NCI-H446 treated with DMSO at 0.1 percent for 48 hours (cell line): ENCODE measurements at regions not wholly inside any gene's neighbourhood (a gene's known extent, or its start where the extent isn't known, plus 50 kb on each side); places are given as distances from the start of the nearest gene placed in this dataset.
A peak's percentile ranks its signal among the peaks of the same experiment; 100 is the strongest.

Experiments used
- DNase-seq: peaks from one replicate; lab custom pipeline; 2025; lab: John Stamatoyannopoulos, UW

DNA sequence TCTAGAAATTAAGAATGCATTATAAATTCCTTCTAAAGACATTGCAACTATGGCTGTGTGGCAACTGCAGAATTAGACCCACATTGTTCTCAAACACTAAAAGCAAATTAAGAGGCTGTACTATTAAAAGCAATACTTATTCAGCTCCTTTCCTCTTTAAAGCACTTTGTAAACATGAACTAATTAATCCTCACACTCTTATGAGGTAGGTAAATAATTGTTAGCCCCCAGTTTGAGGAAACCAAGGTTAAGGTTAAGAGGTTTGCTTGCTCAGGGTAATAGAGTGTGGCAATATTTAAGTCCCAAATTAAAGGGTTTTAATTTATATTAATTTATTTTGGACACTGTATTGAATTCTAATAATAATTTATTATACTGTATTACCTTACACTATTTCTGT, 553.8 kb downstream of the LRRIQ3 start:
- no peak for DNase-seq

- no peak for DNase-seq
Measured at GRCh38 chr1:73639494-73639893, 558.5 kb downstream of the LRRIQ3 start.

- DNase-seq, result no peak
Measured at GRCh38 chr1:73637264-73637663, 560.7 kb downstream of the LRRIQ3 start.

DNA sequence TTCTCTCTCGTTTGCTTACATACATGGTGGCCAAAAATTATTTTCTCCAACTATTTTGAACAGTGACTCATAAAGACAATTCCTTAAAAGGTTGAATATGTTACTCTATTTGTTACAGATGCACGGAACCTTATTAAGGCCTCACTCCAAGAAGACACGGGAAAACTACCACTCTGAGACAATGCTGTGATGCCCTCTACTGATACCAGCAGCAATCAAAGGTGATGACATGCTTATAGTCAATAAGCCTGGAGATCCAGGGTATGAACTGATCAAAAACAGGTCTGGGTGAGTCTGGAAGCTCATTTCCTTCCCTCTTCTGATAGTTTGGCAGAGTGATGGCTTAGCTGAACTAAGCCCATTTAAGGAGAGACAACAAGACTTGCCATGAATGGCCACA, 563.0 kb downstream of the LRRIQ3 start:
- no peak for DNase-seq

DNA sequence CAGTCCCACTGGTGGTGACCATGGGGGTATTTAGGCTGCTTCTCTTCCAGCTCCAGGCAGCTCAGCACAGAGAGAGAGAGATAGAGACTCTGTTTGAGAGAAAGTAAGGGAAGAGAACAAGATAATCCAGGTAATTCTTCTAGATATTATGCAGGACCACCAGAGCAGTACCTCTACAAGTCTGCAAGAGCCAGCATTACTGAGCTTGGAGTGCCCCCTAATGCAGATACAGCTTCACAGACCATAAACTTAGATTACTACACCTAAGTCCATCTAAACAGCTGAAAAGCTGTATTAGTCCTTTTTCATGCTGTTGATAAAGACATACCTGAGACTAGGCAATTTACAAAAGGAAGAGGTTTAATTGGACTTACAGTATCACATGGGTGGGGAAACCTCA, 570.3 kb downstream of the LRRIQ3 start:
- DNase-seq, result no peak

DNA sequence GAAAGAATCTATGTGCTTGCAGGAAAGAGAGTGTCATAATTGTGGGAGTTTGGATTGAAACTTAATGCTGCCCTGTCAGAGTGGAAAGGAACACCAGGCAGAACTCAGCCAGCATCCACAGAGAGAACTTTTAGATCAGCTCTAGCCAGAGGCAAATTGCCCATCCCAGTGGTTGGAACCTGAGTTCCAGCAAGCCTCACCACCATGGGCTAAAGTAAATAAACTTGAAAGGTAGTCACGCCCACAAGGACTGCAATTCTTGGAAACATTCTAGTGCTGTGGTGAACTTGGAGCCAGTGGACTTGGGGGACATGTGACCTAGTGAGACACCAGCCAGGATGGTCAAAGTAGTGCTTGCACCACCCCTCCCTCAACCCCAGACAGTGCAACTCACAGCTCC, 571.6 kb downstream of the LRRIQ3 start:
- no peak for DNase-seq

DNA sequence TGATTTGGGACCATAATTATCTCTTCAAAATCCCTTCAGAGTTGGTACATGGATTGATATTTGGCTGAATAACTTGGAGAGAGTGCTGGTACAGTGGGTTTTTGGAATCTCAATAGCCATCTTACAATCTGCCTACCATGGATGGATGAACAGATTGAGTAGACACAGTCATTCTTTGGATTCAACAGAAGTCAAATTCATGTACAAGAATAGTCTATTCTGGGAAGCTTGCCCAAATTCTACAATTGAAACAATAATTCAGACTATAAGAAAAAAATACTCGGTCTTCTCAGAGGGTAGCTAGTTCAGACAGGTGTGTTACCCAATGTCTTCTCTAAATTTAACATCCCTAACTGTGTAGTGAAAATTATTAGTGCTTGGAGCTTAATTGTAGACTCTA, 574.0 kb downstream of the LRRIQ3 start:
- peak; percentile 83 for DNase-seq

DNA sequence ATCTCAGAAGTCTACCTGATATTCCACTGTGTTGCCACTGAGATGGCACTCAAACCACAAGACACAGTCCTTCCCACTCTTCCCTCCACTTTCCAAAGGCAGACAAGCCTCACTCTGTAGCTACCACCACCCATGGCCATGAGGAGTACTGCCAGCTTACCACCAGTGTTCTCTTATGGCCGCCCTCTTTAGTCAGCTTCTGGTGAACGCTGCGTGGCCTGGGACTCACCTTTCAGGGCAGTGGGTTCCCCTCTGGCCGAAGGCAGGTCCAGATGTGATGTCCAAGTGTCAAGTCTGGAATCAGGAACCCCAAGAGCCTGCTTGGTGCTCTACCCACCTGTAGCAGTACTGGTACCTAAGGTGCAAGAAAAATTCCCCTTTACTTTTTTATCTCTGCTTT, 580.8 kb downstream of the LRRIQ3 start:
- no peak for DNase-seq

DNA sequence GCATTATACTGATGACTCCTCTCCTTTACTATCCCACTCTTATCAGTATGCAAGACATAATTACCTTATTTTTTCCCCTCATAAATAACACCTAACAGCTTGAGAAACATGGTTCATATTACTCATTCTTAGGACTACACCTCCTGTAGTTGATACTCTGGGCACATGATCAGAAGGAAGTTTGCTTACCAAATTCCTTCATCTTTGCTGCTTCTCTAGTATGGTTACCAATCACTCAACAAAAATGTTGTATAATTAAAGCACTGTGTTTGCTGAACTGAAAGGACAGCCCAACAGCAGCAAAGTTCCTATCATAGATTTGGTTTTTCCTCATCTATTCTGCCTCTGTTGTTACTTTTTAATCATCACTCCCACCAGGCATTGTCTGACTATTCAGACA, 586.3 kb downstream of the LRRIQ3 start:
- DNase-seq, result no peak

DNA sequence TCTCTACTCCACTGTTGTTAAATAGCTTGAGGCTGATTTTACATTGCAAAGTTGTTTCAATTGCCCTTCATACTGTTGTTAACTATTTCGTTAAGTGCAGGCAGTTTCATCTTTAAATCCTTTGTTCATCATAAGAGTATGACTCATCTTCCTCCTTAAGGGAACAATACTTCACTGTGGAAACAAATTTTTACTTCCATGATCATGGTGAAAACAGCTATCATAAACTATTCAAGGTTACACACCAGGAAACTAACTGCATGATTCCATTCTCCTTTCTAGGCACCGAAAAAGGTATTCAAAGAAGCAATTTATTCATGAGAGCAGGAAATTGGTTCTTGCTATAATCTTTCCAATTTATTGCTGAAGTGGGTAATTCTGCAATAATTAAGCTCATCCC, 593.2 kb downstream of the LRRIQ3 start:
- DNase-seq, result no peak

DNA sequence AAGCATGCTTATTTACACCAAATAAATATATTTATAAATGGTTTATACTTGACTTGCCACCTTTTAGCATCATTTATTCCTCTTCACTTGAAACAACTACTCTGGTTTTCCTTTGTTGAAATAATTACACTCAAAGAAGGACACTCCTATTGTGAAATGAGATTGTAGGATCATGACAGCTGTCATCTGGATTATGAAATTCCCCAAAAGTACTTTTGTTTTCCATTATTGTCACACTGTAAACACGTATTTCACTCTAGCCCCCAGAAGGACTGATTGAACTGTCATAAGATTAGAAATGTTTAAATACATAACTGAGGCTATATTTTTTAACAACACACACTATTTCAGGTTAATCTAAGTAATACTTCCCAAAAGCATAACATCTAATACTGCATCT, 593.8 kb downstream of the LRRIQ3 start:
- DNase-seq, result no peak

DNA sequence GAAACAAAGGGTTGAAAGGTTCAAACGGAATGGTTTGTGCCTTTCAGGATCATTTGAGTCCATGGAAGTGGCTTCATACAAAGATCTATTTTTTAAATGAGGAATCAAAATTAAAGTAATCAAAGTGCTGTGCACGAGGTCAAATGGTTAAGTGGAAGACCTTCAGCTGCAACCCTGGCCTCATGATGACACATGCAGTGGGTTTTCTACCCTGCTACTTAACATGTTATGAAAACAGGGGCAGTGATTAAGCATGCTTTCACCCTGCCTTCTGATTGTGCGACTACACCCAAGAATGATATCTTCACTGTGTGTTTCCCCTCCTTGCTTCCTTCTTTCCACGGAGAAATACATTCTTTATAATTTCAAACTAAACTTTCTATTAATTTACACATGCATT, 604.2 kb downstream of the LRRIQ3 start:
- DNase-seq, result no peak

DNA sequence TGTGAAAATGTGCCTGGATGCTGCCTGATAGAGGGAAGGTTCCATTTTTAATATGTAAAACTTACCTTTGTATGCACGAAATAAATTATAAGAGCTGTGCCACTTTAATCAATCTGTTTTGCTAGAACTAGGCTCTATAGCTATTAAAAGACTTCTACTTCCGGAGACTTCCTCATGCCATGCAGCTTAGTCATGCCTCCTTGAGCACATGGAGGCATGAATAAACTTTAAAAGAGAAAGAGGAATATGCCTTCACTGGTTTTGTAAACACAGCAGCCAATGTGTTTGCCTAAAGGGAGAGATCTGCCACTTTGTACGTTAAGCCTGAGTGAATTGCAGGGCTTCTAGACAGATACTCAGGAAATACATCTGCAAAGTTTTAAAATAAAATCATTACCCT, 604.6 kb downstream of the LRRIQ3 start:
- no peak for DNase-seq

GRCh38 chr1:73587080-73587479, 610.9 kb downstream of the LRRIQ3 start:
- no peak for DNase-seq

GRCh38 chr1:73577206-73577605, 620.8 kb downstream of the LRRIQ3 start:
- no peak for DNase-seq

DNA sequence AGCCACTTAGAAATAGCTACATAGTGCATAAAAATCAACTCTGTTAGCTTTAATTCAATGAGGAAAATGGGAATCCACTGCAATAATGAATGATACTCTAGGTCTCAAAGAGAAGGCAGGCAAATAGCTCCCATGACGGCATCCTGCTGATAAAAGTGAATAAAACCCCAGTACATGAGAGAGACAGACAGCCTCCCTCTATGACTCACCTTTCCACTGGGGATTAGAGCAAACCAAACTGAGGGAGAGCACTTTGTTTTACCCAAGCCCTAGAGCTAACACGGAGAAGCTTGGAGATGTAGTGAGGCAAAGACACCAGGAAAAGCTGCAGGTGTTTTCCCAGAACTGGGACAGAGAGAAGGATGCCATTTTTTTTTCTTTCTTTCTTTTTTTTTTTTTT, 621.9 kb downstream of the LRRIQ3 start:
- no peak for DNase-seq

GRCh38 chr1:73564294-73564693, 633.7 kb downstream of the LRRIQ3 start:
- no peak for DNase-seq

DNA sequence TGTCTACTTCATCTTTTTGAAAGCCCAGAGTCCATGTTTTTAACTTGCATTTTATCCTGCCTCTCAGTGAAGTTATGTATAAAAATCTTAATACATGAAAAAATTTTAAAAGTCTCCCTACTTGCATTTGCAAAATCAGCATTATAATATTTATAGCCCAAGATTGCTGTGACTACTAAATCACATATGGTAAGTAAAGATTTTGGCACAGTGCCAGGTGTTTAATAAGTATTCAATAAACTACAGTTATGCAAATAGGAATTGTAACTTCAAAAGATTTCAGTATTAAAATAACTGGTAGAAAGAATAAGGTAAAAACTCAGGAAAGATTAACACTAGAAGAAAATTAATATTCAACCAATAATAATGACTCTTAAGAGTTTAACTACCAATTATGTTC, 641.7 kb downstream of the LRRIQ3 start:
- DNase-seq, result peak; percentile 3

GRCh38 chr1:73537400-73537799, 660.6 kb downstream of the LRRIQ3 start:
- no peak for DNase-seq

GRCh38 chr1:73517603-73518191, 680.3 kb downstream of the LRRIQ3 start:
- peak; percentile 48 for DNase-seq

GRCh38 chr1:73516451-73516850, 681.5 kb downstream of the LRRIQ3 start:
- no peak for DNase-seq

- DNase-seq, result no peak
Measured at GRCh38 chr1:73511038-73511437, 686.9 kb downstream of the LRRIQ3 start.

- peak; percentile 77 for DNase-seq
Measured at GRCh38 chr1:73500154-73500553, 697.8 kb downstream of the LRRIQ3 start.

- DNase-seq, result peak; percentile 71
Measured at GRCh38 chr1:73499671-73500070, 698.3 kb downstream of the LRRIQ3 start.

- no peak for DNase-seq
Measured at GRCh38 chr1:73491621-73492020, 706.4 kb downstream of the LRRIQ3 start.
